DND-41 (cell line): ENCODE measurements at regions not wholly inside any gene's neighbourhood (a gene's known extent, or its start where the extent isn't known, plus 50 kb on each side); places are given as distances from the start of the nearest gene placed in this dataset.

Source experiments
- EZH2 ChIP-seq: IDR thresholded peaks from 3 replicates; pipeline ENCODE4 v1.6.1; 2012; ENCODE audit warnings: borderline replicate concordance, low read depth, mild to moderate bottlenecking, moderate library complexity, low read length, inconsistent platforms; ENCODE audit not compliant: severe bottlenecking
- TF ChIP-seq, protein P1 (sequence below): IDR thresholded peaks from 2 replicates; pipeline ENCODE4 v1.5.1; 2012; ENCODE audit warnings: borderline replicate concordance, low read length, moderate library complexity, mild to moderate bottlenecking; ENCODE audit not compliant: poor library complexity, severe bottlenecking; ENCODE audit errors: extremely low read depth

DNA sequence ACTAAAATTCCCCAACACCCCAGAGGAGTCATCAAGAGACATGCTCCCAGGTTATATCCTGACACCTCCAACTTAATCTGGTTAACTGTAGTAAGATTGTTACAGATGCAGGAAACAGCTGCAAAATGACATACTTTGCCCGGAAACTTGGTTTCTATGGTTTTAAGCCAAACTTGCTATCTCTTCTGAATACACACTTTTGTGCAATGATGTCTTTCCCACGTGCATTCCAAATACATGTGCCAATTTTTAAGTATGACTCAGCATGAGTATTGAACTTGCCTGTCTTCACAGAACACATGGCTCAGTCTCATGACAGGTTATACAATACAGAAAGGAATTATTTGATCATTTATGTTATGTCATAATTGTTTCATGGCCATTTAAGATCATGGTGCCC is 207.0 kb upstream of the DCBLD2 start:
- TF ChIP-seq, protein P1, sequence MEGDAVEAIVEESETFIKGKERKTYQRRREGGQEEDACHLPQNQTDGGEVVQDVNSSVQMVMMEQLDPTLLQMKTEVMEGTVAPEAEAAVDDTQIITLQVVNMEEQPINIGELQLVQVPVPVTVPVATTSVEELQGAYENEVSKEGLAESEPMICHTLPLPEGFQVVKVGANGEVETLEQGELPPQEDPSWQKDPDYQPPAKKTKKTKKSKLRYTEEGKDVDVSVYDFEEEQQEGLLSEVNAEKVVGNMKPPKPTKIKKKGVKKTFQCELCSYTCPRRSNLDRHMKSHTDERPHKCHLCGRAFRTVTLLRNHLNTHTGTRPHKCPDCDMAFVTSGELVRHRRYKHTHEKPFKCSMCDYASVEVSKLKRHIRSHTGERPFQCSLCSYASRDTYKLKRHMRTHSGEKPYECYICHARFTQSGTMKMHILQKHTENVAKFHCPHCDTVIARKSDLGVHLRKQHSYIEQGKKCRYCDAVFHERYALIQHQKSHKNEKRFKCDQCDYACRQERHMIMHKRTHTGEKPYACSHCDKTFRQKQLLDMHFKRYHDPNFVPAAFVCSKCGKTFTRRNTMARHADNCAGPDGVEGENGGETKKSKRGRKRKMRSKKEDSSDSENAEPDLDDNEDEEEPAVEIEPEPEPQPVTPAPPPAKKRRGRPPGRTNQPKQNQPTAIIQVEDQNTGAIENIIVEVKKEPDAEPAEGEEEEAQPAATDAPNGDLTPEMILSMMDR, result no peak
- no peak for TF ChIP-seq EZH2
